Activated CD8-positive, alpha-beta memory T cell treated with anti-CD3 and anti-CD28 coated beads, Interleukin-2, amount 50 U/mL, for 4 hours (primary cell): ENCODE measurements at regions not wholly inside any gene's neighbourhood (a gene's known extent, or its start where the extent isn't known, plus 50 kb on each side); places are given as distances from the start of the nearest gene placed in this dataset.

Source experiments
- DNase-seq: peaks from one replicate; pipeline ENCODE4 v3.0.0-alpha.2; 2020

DNA sequence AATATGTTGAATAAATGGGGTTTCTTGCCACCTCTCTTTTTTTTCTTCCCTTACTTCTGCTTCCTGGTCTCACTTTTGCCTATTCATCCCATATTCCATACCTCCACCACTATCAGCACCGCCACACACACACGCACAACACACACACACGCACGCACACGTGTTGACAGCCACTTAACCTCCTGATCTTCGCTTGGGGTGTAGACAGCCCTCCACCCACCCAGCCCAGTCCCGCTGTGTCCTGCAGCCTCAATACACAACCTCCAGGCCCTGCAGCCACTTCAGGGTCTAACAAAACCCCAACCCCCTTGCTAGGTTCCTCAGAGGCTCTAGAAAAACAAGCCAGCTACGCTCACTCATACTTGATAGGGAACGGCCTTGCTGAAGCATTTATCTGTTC is 72.3 kb downstream of the LINC00237 start:
- no peak for DNase-seq

GRCh38 chr20:21031666-21032065 is 74.5 kb downstream of the LINC00237 start:
- DNase-seq, result no peak

DNA sequence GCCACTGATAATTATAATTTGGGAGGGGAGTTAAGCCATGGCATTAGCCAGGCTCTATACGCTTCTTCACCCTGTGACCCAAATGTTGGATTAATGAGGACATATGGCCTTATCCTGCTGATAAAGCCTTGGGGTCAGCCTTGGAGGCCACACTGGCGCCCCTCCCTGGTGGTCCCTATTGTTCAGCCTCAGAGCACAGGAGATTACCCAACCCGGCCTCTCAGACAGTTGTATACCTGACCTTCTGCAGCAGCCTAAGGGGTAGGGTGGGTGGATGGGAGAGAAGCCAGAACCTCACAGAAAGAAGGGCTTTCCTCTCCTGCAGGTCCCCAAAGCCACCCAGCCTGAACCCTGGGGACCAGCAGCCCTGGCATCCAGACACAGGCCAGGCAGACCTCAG is 76.8 kb downstream of the LINC00237 start:
- no peak for DNase-seq

DNA sequence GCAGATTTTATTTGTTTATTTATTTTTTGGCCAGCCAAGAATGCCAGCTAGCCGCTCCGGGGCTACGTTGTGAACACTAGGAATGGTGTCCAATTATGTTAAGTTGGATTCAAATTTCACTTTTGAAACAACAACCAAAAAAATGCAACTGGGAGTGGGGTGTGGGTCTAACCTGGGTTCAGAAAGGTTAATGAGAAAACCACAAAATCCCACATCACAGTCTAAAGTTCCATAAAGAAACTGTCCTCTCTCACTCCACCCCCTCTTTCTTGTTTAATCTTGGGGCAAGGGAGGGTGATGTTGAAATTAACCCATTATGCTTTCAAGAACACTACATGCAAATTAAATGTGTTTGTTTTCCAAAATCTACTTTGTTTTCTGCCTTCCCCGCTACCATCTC is 77.2 kb downstream of the LINC00237 start:
- DNase-seq, result no peak

- DNase-seq, result no peak
These were observed 77.7 kb downstream of the LINC00237 start for GRCh38 chr20:21028436-21028835.

DNA sequence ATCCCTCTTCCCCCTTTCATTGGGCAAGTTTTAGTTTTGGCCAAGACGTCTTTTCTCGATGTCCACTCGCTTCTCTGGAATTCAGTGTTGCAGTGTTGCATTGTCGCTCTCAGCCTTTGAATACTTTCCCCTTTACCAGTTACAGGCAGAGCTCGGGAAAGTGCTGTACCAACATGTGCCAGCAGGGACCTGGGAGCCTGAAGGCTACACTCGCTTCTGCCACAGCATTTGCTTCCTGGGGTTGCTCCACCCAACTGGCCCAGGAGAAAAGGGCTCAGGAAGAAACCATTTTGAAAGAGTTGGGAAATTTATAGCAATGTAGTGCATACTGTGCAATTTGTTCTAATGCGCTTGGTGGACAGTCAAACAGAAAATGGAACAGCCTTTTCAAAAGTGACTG is 78.6 kb downstream of the LINC00237 start:
- DNase-seq, result no peak

DNA sequence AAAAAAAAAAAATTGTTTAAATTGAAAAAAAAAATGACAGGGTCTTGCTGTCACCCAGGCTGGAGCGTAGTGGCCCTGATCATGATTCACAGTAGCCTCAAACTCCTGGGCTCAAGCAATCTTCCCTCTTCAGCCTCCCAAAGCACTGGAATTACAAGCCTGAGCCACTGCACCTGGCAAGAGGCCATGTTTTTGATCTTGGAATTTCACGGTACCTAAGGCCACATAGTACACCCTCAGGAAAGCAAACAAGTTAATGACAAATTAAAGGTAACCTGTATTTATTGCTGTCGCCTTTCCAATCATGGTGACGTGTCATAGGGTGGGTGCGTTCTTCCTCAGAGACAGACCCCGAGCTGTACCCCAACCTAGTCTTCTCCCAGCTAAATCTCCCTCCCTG is 79.2 kb downstream of the LINC00237 start:
- DNase-seq, result no peak

DNA sequence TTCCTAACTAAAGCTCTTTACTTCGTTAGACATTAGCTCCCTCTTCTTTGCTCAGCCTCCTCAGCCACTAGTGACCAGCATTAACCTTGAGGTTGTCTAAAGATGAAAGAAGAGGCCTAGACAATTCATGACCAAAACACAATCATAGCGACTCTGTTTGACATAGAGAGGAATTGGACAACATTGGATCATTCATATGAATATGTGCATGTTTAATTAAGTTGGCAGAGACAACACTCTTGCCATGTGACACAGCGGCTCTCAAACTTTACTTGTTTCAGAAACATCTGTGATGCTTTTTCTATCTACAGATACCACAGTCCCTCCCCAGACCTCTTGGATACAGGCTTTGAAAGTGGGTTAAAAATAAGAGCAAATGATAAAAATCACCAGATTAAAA is 81.7 kb downstream of the LINC00237 start:
- no peak for DNase-seq

DNA sequence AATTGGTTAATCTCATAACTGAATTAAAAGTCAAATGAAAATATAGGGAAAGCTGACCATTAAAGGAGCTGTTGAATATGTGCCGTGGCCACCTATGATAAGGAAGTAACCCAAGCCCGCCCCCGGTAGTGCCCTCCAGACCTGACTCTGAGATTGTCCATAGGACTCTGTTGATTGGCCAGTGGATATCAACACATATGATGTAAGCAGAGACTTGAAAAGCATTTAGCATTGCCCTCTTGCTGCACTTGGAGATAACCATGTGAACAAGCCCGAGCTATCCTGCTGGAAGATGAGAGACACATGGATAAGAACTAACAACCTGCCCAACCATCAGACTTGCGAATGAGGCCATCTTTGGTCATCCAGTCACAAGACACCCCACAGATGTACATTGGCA is 83.2 kb downstream of the LINC00237 start:
- DNase-seq, result no peak

GRCh38 chr20:21021472-21021790 is 84.7 kb downstream of the LINC00237 start:
- no peak for DNase-seq

- no peak for DNase-seq
These were observed 85.3 kb downstream of the LINC00237 start for GRCh38 chr20:21020659-21021471.

DNA sequence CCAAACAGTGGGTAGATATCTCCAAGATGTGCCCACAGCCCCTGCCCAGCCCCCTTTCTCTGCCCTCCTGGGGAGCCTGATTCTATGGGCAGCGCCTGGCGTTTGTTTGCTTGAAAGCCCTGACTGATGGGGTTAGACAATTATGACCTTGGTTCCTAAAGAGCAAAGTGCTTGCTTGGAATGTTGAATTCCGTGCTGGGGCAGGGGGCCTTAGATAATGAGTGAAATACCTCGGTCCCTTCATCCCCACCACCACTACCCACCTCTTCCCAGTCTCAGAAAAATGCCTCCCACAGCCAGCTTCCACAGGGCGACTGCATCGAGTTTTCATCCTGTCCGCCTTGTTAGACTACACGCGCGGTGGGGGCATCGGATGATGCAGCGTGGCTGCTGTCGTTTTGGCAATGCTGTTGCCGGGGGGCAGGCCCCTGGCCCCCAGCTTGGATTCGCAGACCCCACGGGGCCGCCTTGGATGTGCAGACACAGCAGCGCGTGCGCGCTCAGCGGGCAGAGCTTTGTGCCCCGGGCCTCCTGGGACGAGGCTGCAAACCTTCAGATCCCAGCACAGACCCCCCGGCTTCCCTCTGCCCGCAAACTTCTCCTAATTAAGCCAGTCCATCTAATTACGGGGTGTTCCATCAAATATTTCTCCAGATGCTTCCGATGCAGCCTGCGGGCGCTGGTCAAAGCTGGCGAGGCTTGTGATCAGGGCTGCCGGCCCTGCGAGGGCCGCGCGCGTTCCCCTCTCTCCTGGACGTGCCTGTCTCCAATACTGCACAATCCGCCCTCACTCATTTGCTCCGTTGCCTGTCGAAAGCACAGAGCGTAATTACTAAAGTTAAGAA is 86.1 kb downstream of the LINC00237 start:
- no peak for DNase-seq

GRCh38 chr20:21019468-21019813 is 86.7 kb downstream of the LINC00237 start:
- DNase-seq, result no peak

- DNase-seq, result no peak
These were observed 87.6 kb downstream of the LINC00237 start for GRCh38 chr20:21018576-21018975.

GRCh38 chr20:21017528-21018085 is 88.6 kb downstream of the LINC00237 start:
- no peak for DNase-seq

- no peak for DNase-seq
These were observed 89.4 kb downstream of the LINC00237 start for GRCh38 chr20:21016751-21017150.

DNA sequence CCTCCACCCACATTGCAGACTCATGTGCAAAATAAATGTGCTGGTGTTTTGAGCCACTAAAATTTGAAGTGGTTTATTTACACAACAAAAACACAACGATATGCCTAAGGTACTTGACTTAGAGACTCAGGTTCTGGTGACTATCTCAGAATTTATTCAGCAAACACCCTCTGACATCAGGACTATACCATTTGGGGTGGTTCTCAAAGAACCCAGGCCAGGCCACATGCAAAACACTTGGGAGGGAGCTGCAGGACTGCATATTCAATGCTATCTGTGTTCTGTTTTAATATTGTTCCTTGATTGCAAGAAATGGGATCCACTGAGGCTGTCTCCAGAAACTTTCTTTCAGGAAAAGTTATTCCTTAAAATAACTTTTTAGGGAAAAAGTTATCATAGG is 91.6 kb downstream of the LINC00237 start:
- DNase-seq, result no peak

GRCh38 chr20:21008951-21009350 is 97.2 kb downstream of the LINC00237 start:
- DNase-seq, result no peak

DNA sequence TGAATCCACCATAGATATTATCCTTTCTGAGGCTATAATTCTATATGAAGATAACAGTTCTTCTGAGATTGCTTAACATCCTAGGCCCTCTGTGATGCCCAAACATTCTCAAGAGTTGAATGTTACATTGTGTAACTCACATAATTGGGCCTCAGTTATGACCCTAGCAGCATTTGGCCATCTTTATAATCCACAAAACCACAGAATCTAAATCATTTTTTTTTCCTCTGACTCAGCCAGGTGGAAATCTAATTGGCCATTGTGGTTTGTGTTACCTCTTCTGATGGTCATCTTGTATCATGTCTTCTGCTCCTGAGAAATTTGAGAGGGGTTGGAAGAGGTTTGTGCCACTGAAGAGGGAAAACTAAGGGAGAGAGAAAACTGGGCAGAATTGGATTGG is 99.5 kb downstream of the LINC00237 start:
- DNase-seq, result no peak

DNA sequence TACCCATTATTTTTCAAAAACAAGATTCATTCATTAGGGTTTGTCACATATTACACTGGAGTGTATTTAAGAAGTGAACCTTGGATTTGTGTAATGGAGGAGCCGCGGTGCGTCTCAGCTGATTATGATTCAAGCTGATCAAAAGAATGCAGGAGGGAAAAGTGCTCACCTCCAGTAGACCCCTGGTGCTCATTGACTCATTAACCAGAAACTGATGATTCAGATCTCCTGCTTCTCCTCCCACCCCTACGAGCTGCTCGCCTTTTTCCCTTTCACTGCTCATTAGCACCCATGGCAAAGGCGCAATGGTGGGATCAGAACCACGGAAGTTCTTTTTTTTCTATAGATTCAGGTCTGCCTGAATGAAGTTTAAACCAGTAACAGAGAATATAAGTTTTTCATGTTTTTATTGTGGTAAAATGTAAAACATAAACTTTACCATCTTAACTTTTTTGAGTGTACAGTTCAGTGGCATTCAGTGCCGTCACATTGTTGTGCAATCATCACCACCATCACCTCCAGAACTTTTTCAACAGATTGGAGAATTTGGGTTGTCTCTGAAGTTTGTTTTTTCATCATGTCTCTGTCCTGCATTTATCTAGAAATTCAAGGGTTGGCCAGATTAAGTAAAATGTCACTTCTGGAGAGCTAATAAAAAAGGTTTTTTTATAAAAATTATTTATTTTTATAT is 101.6 kb downstream of the LINC00237 start:
- no peak for DNase-seq

DNA sequence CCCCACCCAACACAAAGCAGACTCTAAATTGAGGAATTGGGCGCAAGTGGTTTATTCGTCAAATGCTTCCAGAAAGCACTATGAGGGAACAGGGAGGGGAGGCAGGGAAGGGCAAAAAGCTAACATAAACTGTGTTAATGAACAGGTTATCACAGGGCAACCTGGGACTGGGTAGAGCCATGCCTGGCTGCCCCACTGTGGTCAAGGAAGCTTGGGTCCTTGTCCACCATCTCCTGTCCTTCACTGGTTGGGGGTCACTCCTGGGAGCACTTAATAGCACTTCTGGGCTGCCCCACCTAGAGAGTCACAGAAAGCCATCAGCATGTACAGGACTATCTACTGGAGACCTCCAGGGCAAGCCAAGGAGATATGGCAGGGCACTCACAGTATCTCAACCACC is 102.3 kb downstream of the LINC00237 start:
- DNase-seq, result no peak

- DNase-seq, result no peak
These were observed 103.7 kb downstream of the LINC00237 start for GRCh38 chr20:21002486-21002885.

DNA sequence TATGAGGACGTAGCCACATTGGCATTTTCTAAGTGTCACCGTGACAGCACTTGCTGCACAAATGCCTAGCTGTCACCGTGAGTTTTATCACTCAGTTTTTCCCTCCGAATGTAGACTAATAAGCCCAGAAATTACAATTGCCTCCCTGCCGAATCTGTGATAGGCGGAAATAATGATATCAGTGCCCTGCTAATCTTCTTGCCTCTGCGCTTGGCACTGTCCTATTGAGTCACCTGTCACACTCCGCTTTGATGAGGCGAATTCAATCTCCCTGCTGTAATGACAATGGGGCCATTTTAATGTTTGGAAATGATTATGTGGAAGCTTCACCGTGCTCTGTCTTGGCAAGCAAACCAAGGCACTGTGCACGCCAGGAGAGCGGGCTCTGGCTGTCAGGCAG is 112.8 kb downstream of the LINC00237 start:
- no peak for DNase-seq
